Left colon (tissue), 2 donors: ENCODE measurements at regions not wholly inside any gene's neighbourhood (a gene's known extent, or its start where the extent isn't known, plus 50 kb on each side); places are given as distances from the start of the nearest gene placed in this dataset.
"Not testable (repeated sequence)": the region's sequence is repeated elsewhere in the genome, so short reads cannot be mapped to it uniquely, and the experiment has no call there.

Experiments
- ATAC-seq: fragments of 200-7000 bp; cut with Tn5 transposase; one replicate; pipeline ENCODE4 v1.9.1; 2020; ENCODE audit warnings: mild to moderate bottlenecking, moderate library complexity
- DNase-seq, 2 donors: peaks; one replicate each; pipeline ENCODE4 v3.0.0-alpha.2; 2020
- intact Hi-C, 2 donors: fragments of 100-400 bp; cut with DNase I in 1 of 2; cut with micrococcal nuclease in 1 of 2; formaldehyde crosslinking; loops; one replicate each; pipeline versions ENCODE4 v1.11.2 to v1.14.0; 2022; cut with DNase I, micrococcal nuclease
- donor health status: DM: no; HTN: no; CAD: no.
- donor health status: DM: yes; HTN: yes; CAD: no.

DNA sequence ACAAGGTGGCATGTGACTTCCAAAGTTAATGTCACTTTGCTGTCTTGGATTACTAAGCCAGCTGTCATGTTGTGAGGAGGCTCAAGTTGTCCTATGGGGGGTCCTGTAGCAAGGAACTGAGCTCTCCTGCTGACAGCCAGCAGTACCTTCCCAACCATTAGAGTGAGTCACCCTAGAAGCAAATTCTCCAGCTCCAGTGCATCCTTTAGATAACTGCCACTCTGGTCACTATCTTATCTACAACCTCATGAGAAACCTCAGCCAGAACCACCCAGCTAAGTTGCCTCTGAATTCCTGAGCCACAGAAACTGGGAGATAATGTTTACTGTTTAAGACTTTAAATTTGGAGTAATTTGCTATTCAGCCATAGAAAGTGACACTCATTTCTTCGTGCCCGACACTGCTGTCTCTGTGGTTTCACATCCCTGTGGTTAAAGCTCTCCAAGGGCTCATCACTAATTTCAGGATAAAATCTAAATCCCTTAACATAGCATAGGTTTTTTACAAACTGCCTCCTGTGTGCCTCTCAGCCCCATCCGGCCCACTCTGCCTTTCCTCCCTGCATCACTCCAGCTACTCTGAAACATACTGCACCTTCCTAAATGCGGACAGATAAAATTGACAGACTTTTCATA lies 83.5 kb downstream of the PRR15 start:
- intact Hi-C loops, result no loop called here
- DNase-seq, result no peak
- ATAC-seq, result no peak

DNA sequence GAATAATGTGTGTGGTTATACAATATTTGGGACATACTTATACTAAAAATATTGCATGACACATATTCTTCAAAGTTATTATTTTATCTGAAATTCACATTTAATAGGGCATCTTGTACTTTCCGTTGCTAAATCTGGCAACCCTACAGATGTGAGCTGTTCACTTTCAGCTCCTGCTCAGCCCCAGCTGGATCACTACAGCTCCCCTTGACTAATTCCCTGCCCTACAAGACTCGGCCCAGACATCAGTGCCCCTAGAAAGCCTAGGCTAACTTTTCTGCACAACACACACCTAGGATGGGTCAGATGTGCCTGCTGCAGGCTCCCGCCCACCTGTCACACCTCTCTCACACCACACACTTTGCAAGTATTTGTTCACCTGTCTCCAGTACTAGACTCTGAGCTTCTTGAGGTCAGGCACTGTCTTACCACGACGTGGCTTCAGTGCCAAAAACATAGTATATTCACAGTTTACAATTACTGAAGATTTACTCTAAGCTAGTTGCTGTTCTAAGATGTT lies 84.1 kb downstream of the PRR15 start:
- DNase-seq, intact Hi-C loops, ATAC-seq: not testable (repeated sequence)

DNA sequence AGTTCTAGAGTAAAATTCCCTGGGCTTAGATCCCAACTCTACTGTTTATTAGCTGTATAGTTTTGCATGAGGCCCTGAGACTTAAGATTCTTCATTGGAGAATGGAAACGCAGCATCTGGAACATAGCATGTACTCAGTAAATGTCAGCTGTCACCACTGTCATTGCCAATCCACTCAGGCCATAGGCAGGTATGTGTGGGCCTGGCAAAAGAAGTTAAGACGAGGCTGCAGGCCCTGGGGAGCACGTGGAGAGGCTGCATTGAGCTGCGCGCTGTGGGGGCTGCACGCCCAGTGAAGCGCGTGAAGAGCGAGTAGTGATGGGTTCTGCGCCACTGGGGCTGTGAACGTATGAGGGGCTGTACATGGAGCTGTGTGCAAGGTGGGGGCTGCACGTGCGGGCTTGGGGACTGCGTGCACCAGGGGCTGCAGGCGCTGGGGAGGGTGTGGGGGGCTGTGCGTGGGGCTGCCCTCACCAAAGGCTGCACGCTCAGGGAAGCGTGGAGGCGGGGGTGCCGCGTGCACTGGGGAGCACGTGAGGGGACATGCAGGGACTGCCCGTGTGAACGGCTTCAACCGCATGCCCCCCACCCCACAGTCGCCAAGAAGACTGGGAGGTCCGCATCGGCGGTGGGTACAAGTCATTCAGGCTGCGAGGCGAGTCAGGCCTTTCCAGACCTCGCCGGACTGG lies 85.5 kb downstream of the PRR15 start:
- intact Hi-C loops, result no loop called here
- ATAC-seq, result no peak
- DNase-seq, result no peak

DNA sequence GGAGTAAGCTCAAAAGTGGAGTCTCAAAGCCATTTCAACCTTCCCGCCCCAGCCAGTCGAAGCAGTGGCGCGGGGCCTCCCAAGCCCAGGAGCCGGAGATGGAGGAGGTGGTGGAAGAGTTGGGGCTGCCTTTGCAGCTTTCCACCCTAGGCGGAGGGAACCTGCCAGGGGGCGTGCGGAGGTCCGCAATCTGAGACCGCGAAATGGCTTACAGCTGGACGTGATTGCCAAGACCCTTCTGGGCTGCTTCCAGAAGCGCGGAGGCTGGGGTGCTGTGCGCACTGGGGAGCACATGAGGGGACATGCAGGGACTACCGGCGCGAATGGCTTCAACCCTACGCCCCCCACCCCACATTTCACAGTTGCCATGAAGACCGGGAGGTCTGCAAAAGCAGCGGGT lies 86.2 kb downstream of the PRR15 start:
- intact Hi-C loops, result no loop called here
- ATAC-seq (no peak), DNase-seq (no peak)

DNA sequence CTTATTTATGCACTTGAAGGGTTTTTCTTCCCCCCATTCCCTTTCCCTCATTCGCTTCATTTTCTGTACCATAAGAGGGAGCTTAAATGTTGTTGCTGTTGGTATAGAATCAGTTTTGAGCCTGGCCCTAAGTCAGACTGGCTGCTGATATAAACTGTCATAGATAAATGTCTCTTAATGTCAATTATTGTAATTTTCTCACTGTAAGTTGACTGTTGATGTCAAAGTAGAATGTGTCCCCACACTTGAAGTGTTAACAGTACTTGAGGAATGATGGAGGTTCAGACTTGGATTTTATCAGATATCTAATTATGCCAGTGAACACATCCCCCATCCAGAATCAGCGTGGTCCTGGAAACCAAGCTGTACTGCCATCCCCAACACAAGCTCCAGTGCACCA lies 87.8 kb downstream of the PRR15 start:
- intact Hi-C loops, result no loop called here
- DNase-seq, result no peak
- no peak for ATAC-seq

DNA sequence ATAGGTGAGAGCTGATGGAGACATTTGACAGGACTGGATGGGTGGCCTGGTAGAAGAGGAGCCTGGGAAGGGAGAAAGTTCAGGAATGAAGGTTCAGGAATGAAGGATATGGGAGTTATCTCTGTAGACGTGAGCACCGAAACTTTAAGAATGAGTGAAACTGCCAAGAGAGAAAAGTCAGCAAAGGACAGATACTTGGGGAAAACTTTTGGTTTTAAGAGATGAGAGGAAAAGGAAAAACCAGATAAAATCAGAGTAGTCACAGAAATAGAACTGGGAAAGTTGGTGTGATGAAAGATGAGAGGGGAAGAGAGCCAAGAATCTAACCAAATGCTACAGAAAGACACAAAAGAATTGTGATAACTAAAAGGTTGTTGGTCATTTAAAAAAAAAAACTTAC lies 88.9 kb downstream of the PRR15 start:
- ATAC-seq (no peak), DNase-seq (no peak)
- intact Hi-C loops, result no loop called here

DNA sequence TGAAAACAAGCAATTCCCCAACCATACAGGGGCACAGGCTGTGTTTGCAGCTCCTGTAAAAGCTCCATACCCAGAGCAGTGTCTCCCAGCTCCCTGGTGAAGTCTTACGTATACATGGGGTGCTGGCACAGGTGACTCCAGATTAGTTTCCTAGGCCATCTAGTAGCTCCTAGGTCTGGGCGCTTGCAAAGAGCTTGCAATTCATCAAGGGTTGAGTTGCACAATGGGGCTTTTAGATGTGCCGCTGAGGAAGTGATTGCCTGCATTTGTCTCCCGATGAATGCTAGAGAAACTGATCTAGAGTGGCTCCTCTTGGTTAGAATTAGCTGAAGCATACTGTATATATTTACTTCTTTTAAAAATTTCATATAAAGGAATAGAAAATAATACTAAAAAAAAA lies 90.7 kb downstream of the PRR15 start:
- DNase-seq, ATAC-seq, intact Hi-C loops: not testable (repeated sequence)

DNA sequence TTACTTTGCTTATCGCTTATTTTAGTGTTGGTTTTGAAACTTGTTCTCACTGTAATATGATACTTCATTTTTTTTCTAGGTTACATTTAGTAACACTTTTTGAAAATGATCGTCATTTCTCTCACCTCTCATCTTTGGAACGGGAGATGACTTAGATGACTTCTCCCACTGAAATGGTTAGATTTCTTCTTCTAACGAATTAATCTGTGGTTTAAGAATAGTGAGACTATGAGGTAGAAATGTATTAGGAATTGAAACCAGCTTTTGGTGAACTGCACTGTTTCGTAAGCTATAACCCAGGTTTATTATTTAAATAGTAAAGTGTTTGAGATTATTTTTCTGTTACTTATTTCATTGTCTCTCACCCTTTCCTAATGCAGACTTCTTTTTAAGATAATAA lies 93.7 kb downstream of the PRR15 start:
- ATAC-seq (no peak), DNase-seq (no peak)
- intact Hi-C loops, result no loop called here

DNA sequence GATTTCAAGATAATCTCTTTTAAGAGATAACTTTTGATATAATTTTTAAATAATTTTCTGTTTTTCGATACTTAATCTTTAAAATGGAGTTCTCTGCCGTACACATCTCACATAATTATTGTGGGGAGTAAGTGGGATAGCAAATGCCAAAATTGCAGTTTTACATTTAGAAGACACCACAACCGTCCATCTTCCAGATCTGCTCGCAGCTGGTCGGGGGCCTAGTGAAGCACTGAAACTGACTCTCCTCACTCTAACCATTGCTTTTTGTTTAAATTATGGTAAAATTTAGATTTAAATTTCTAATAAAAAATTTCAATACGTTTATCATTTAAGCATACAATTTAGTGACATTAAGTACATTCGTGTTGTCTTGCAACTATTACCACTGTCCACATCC lies 94.2 kb downstream of the PRR15 start:
- no peak for ATAC-seq
- DNase-seq, result no peak
- intact Hi-C loops, result no loop called here

DNA sequence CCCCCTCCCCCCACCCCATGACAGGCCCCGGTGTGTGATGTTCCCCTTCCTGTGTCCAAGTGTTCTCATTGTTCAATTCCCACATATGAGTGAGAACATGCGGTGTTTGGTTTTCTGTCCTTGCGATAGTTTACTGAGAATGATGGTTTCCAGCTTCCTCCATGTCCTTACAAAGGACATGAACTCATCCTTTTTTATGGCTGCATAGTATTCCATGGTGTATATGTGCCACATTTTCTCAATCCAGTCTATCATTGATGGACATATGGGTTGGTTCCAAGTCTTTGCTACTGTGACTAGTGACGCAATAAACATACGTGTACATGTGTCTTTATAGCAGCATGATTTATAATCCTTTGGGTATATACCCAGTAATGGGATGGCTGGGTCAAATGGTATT lies 95.6 kb downstream of the PRR15 start:
- intact Hi-C loops, DNase-seq, ATAC-seq: not testable (repeated sequence)

DNA sequence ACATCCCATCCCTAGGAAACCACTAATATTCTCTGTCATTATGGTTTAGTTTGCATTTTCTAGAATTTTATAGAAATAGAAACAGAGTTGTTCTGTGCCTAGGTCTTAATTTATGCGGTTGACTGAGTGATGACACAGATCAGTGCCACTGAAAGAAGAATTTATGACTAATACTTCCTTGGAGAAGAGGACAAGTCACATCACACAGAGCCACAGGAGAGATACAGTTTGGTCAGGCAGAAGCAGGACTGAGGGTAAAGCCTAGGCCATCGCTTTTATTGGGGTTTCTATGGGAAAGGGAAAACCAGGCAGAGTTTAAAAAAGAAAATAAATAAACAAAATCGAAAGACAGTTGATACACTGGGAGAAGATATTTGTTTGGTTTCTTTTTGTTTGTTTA lies 99.3 kb downstream of the PRR15 start:
- ATAC-seq, DNase-seq, intact Hi-C loops: not testable (repeated sequence)

DNA sequence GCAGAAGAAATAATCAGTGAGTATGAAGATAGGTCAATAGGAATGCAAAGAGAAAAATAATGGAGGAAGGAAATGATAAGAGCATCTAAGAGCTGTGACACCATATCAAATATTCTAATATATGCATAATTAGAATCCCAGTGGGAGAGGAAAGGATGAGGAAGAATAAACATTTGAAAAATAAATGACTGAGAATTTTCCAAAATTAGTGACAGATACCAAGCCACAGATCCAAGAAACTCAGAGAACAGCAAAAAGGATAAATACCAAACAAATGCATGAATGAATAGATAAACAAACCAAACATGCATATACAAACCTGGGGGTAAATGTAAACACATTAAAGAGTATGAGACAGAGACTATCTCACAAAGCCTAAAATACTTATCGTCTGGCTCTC lies 101.4 kb downstream of the PRR15 start:
- DNase-seq, intact Hi-C loops, ATAC-seq: not testable (repeated sequence)

DNA sequence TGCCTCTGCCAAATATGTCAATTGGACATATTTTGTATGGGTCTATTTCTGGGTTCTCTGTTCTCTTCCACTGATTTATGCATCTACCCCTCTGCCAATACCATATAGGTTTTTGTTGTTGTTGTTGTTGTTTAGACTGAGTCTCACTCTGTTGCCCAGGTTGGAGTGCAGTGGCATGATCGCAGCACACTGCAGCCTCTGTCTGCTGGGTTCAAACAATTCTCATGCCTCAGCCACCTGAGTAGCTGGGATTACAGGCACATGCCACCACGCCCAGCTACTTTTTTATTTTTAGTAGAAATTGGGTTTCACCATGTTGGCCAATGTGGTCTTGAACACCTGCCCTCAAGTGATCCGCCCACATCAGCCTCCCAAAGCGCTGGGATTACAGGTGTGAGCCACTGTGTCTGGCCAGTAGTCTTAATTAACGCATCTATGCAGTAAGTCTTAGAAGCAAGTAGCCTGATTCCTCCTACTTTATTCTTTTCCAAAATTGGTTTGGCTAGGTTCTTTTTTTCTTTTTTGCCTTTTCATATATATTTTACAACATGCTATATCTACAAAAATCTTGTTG lies 103.5 kb downstream of the PRR15 start:
- intact Hi-C loops, DNase-seq, ATAC-seq: not testable (repeated sequence)

DNA sequence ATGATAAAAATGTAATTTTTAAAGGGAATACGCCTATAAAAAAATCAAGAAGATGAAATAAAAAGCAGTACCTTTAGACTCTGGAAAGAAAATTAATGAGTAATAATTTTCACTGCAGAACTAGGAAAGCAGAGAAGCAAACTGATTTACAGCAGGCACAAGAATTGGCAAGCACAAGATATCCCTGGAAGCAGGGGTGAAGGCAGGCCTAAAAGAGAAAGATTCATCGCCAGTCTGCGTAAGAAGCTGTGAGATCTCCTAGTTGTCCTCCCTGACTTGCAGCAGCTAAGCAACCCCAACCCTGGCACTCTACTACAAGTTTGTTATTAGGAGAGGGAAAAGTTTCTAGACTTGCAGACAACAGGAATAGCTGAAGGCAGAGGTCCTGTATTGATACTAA lies 107.7 kb downstream of the PRR15 start:
- DNase-seq, intact Hi-C loops, ATAC-seq: not testable (repeated sequence)

DNA sequence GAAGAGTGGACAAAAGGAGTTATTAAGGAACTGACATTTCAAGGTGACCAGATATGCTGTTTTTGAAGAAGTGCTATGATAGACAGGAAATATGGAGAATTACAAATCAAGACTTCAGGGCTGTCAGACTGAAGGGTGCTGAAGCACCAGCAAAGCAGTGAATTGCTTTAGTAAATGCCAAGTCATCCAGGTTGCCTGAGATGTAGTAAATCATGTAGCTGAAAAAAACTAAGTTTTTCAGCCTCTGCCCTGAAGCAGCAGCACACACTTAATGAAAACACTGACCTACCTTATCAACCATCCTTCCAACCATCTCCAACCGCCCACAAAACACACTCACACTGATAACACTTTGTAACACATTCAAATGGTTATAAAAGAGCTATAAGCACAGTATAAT lies 110.0 kb downstream of the PRR15 start:
- DNase-seq, intact Hi-C loops, ATAC-seq: not testable (repeated sequence)

DNA sequence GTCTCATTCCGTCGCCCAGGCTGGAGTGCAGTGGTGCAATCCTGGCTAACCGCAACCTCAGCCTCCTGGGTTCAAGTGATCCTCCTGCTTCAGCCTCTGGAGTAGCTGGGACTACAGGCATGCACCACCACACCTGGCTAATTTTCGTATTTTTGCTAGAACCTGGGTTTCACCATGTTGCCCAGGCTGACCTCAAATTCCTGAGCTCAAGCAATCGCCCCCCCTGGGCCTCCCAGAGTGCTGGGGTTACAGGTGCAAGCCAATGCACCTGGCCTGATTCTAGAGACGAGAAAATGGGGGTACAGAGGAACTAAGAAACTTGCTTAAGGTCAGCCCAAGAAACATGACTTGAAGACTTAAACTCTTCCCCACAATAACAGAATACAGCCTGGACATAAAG lies 111.0 kb downstream of the PRR15 start:
- intact Hi-C loops, ATAC-seq, DNase-seq: not testable (repeated sequence)

DNA sequence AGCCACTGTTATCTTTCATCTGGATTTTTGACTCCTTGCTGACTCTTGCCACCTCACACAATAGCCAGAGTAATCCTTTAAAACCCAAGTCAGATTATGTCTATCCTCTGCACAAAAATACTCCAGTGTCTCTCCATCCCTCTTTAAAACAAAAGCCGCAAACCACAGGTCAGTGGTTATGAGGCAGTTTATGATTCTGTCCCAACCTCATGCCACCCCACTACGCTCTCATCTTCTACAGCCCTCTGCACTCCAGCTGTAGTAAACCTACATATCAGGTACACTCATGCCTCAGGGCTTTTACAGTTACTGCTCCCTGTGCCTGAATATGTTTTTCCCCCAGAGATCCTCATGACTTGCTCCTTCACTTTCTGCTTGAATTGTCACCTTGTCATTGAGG lies 113.6 kb downstream of the PRR15 start:
- intact Hi-C loops, DNase-seq, ATAC-seq: not testable (repeated sequence)

DNA sequence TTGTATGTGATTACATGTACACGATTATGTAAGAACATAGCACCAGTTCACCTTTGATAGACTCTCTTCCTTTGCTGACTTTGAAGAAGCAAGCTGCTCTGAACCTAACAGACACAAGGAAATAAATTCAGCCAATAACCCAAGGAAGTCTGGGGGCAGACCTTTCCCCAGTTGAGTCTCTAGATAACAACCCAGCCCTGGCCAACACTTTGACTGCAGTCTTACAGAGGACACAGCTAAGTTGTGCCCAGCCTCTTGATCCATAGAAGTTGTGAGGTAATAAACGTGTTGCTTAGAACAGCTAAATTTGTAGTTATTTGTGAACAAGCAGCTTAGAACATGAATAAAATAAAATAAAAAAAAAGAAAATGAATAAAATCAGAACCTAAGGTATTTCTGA lies 116.3 kb downstream of the PRR15 start:
- DNase-seq, intact Hi-C loops: not testable (repeated sequence)
- ATAC-seq, result peak; percentile 25

DNA sequence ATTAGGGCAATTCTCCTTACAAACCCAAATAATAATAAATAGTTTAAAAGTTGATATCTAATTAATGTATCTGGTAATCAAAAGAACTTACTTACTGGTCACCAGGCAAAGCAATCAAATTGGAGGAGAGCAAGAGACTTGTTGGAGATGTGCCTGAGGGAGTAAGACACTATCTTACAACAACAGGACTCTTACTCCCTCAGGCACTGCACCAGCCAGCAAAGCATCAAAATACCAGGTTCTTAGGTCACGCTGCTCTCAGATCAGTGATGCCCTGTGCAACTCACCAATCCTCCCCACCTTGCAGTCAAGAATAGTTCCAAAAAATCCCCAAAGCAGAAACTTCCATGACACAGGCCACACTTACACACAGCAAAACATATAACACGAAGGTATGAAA lies 117.0 kb downstream of the PRR15 start:
- not testable (repeated sequence) for ATAC-seq, DNase-seq

More for the DNA sequence above, 117.0 kb downstream of the PRR15 start:
- intact Hi-C loops, result not testable (repeated sequence)
